IPS-NIHi7 (cell line): ENCODE measurements at regions not wholly inside any gene's neighbourhood (a gene's known extent, or its start where the extent isn't known, plus 50 kb on each side); places are given as distances from the start of the nearest gene placed in this dataset.
A peak's percentile ranks its signal among the peaks of the same experiment; 100 is the strongest.

Source experiments
- DNase-seq: peaks from one replicate; pipeline ENCODE4 v3.0.0; 2012; ENCODE audit warnings: mixed read lengths; ENCODE audit errors: extremely low spot score

DNA sequence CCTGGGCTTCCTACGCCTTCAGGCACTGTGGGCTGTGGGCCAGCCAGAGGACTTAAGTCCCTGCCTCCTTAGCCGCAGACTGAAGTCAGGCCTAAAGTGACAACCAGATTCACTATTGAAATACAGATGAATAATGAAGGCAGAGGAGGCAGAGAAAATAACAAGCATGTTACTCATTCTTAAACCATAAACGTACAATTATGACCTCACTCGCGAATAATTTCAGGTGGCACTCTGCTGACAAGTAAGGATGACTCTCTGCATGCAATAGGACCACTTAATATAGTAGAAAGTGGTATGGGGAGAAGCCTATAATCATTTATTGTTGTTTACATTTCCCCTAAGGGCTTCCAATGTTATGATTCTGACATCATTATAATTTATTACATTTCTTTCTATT, 409.2 kb upstream of the FGF13 start:
- no peak for DNase-seq

DNA sequence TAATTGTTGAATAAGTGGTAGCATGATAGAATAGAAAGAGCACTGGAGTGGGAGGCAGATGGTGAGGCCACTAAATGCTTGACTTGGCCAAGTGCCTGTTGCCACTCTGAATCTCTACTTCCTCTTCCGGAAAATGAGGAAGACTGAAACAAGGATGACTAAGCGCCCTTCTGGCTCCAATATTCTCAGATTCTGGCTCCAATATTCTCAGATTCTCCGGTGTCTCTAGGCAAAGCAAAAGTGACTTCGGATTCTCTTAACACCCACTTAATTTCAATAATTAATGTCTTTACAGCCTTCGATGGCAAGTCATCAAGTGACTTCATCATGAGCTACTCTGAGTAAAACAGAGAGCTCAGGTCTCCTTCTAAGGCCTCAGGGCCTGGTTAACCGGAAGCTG, 402.2 kb upstream of the FGF13 start:
- DNase-seq: no peak

DNA sequence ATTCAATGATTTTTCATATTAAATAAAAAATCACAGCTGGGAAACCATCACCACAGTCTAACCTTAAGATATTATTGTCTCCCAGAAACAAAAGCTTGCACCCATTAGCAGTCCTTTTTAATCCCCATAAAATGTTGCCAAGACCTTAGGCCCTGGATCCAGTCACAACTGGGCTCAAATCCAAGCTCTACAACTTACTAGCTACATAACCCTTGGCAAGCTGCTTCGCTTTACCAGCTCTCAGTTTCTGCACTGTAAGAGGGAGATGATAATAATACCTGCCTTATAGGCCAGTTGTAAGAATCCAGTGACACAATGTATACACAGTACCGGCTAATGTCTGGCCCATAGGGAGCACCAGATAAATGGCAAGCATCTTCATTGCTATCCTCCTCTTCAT, 400.9 kb upstream of the FGF13 start:
- no peak for DNase-seq

DNA sequence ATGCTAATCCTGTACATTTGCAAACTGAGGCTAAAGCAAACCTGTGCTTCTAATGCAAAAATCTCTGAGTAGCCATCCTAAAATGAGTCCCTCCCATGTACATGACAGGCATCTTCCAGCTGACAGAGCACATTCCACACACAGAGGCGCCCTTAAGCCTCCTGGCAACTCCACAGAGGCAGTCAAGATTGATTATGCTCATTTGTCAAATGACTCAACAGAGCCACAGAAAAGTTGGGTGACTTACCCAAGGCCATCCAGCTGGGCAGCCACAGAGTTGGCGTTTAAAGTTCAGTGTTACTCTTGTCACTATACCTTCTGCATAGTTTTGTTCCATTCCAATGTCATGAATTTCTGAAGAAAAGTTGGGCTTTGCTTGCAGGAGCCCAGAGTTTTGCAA, 394.6 kb upstream of the FGF13 start:
- DNase-seq: no peak

DNA sequence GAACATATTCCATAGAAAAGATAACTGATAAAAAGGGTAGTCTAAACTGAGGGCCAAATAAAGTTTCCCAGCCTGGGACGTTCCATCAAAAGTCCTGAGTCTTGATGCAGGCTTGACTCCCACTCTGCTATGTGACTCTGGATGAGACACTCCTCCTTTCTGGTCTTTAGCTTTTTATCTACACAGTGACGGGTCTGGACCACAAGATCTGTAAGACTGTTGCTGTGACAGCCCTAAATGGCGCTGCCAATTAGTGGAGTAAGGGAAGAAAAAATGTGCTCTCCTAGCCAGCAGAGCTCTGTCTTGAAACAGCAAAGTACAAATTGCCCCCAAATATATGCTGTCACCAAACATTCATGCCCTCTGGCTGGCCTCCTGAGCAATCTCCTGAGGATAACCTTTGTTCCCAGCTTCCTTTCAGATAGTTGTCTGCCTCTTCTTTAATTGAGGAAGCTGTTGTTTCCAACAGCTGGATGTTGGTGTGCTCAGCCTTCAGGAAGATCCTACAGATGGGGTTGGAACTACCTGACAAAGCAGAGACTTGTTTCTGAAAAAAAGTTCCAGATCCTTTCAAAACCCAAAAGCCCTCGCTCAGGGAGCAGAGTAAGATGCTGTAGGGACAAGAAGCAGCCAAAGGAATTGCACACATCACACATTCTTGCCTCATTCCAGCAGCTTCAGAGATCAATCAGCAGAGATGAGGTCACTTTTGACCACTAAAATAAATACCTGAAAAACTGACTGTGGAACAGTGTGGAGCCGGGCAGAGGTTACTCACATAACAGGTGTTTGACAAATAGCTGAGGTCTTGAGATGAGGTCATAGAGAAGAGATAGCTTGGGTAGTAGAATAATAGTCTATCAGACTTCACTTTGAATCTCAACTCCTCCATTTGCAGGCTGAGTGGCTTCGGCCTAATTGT, 383.4 kb upstream of the FGF13 start:
- no peak for DNase-seq

DNA sequence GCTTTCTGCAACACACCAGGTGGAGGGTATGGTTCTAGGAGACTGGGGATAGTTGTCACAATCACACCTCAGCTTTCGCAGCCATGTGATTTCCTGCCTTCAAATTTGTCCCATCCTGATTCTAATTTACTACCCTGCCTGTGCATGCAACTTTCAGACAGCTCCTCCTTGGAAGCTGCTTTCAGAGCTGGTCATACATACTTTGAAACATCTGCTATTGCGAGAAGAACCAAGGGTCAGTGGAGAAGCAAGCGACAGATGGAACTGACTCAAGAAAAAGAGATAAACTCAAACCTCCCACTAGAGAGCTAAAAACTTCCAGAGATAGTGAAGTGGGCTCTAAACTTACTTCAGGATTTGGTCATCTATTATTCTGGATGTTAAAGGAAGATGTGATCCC, 381.7 kb upstream of the FGF13 start:
- no peak for DNase-seq

DNA sequence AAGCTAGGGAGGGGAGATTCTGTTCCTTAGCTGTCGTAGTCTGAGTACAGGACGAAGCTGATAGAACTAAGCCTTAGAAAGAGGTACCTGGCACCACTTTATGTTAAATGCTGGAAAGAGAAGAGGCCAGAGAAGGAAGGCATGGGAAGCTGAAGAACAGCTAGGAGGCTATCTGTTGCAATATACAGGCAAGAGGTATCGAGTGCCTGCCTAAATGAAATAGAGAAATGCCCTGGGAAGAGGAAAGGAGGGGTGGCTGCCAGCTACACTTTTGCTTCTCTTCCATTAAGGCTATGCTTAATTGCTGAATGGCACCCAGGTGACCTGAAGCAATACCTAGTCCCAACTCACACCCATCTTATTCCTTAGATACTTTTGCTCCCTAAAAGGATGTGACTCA, 380.4 kb upstream of the FGF13 start:
- no peak for DNase-seq

DNA sequence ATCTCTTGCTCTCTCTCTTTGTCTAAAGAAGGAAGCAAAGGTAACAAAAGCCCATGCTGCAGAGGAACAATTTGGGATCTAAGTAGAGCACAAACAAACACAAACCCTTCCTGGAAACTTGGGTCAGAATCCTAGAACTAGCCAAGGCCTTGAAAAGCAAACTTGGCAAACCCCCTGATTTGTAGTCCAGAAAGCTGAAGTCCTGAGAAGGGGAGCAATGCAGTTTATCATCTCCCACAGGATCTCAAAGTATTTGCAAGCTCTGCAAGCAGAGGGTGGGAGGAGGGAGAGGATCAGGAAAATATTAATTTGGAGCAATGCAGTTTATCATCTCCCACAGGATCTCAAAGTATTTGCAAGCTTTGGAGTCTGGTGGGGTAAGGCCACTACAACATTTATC, 379.5 kb upstream of the FGF13 start:
- DNase-seq: no peak

DNA sequence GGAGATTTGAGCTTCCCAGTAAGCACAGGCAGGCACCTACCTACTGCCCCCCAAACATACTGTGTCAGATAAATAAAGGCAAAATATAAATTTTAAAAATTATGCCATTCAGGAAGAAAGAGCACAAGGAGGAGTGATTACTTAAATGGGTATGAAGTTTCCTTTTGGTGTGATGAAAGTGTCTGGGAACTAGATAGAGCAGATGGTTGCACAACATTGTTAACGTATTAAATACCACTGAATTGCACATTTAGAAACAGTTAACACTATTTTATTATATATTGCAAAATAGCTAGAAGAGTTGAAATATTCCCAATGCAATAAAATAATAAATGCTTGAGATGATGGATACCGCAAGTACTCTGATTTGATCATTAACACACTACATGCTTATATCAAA, 374.7 kb upstream of the FGF13 start:
- no peak for DNase-seq

DNA sequence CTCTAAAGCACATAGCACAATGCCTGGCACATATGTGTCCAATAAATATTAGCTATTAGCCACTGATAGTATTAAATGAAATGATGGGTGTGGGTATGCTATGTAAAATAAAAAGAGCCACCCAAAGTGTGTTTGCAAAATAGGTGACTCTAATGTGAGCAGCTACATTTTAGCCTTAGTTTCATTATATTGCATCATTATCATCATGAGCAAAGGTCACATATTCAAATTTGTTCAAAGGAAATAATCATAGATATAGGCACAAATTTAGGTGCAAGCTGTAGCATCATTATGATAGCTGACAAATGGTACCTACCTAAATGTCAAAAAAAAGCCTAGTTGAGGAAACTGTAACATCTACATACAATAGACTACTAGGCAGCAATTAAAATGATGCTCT, 373.9 kb upstream of the FGF13 start:
- DNase-seq: no peak

DNA sequence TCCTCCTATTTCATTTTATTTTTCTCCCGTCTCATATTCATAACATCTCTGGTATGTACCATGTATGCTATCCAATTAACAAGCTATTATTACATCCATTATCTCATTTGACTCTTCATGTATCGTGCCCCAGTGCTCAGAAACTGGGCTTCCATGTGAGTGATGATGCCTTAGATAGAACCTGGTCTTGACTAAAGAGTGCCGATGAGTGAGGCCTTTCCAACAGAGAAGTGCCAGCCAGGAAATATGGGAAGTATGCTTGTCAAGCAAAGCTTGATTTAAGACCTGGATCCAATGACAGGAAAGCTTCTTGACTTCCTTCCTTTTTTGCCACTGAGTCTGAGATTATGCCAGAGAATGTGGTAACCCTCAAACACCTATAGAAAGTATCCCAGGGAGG, 371.7 kb upstream of the FGF13 start:
- DNase-seq: no peak

DNA sequence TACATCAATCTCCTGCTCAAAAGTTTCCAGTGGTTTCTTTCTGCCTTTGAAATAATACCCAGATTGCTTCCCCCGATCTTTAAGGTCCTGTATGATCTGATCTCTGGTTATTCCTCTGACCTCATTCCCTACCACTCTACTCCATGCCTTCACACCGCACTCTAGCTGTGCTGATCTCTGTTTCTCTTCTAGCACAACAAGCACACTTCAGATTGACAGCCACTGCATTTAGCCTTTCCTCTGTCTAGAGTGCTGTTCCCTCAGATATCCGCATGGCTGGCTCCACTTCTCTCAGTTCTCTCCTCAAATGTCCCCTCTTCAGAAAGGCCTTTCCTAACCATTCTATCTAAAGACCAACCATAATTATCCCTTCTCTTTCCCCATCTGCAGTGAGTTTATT, 370.4 kb upstream of the FGF13 start:
- no peak for DNase-seq

DNA sequence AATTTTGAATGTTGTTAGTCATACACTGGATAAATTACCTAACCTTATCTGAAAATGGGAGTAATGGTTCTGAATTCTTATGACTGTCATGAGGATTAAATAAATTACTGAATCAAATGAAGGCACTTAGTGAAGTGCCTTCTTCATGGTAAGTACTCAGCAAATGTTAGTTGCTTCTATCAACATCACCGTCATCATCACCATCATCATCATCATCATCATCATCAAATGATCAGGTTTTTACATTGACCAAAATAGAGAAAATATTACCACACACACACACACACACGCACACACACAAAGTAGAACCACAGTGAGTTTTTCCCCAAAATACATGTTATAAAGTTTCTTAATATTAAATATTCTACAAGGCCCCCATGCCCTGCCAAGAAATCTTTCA, 368.3 kb upstream of the FGF13 start:
- no peak for DNase-seq

DNA sequence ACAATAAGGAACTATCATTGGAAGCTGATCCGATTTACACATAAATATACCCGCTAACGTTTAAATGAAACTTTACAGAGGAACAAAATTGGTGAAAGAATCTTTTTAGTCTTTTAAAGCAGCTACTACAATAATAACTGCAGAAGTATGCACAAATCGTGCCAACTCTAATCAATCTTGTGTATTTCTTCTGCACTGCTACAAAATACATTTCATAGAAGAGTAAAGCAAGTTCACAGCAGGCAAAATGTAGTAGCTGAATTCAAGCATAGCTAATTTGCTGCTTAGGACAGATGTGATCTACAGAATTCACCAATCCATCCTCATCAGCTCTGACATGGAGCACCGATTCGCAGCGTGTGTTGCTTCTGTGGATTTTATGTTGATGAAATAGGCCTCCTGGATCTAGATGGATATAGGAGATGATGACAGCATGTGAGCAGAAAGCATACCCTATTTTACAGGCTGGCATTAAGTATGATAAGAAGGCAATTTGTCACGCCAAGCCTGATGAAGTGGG, 367.3 kb upstream of the FGF13 start:
- DNase-seq: no peak

DNA sequence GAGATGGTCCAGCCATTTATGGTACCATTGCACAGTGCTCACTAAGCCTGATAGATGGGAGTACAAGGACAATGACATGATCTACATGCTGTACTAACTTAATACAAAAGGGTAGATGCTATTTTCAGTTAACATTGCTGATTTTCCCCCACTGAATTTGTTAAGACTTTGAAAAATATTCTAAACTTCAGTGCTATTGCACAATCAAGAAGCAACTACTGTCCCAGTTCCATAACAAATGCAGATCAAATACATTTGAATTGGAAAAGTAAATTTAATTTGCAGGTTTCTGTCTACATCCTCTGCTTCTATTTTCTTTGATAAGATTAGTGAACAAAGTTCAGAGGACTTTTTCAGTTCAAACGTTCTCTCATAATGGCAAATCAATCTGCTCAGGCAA, 366.8 kb upstream of the FGF13 start:
- no peak for DNase-seq

DNA sequence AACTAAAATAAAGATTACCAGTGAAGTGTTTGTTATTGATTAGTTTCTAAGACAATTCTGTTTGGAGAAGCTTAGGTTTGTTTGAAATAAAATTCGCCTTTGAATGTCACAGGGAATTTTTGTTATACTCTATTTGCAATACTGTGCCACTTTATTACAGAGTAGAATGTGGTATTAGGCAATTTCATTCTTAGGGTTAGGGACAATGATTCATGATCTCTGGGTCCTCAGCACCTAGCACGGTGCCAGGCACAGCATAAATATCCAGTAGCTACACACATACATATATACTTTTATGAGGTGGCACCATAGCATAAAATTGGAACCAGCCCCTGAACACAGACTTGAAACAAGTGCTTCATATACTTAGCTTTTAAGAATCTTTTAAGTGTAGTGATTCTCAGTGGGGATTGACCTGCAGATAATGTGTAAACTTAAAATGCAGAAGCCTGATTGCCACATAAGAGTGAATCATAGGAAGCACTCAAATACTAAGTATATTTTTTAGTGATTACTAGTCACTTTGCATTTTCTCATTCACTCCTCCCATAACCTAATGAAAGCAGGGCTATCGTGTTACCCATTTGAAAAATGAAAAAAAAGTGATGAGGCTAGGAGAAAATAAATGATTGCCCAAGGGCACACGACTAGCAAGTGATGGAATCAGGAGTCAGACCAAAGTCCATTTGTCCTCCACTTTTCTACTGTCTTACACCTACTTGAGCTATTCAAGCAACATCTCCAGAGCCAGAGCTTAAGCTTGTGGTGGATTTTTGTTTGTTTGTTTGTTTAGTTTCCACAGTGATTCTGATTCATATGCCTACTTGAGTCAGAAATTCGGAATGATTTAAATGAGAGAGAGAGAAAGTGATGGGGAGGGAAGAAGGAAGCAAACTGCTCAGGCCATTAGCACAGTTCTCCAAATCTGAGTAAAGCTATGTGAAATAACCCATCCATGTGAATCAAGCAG, 366.0 kb upstream of the FGF13 start:
- no peak for DNase-seq

DNA sequence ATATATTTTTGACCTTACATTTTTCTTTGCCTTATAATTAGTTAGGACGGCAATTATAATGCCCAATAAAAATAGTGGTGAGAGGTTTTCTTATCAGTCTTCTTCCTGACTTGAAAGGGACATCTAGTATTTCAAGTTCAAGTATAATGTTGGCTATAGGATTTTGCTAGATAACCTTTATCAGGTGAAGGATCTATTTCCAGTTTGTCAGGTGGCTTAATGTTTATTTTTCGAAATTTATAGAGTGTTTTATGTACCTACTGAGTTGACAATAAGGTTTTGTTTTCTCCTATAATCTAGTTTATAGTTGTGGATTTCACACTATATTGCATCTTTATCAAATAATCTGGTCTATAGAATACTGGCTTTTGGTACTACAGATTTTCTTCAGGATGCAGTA, 351.8 kb upstream of the FGF13 start:
- no peak for DNase-seq

DNA sequence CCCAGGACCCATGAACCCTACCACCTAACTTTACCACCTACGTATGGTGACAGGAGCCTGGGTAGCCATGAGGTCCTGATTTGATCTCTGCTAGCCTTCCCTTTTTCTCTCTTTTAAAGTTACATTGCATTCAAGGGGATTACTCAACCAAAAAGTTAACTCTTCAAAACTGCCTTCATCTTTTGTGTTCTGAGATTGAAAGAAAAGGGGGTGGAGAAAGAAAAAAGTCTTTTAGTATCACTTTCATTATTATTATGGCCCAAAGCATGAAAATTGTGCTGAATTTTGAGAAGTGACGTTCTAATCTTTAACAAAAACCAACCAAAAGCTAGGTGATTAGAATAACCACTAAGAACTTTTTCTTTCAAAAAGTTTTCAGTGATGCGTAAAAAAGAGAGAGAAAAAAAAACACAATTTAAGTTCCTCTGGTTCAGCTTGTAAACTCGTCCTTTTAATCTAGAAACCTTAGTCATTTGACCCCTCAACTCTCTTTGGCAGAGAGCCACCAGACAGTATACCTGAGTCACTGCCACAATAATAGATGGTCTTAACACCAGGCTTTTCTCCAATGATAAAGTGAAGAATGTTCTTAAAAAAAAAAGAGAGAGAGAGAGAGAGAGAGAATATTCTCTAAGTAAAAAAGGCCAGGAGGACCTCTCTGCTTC, 347.4 kb upstream of the FGF13 start:
- DNase-seq: no peak

DNA sequence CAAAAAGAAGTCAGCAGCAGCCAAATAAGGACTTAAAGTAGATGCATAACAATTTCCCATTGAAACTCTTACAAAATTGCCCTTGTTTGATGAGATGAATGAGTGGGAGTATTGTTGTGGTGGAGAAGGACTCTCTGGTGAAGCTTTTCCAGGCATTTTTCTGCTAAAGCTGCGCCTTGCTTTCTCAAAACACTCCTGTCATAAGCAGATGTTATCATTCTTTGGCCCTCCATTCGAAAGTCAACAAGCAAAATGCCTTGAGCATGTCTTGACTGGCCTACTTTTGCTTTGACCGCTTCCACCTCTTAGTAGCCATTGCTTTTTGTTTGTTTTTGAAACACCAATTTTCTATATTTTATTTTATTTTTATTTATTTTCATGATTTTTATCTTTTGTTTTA, 340.9 kb upstream of the FGF13 start:
- DNase-seq: no peak

DNA sequence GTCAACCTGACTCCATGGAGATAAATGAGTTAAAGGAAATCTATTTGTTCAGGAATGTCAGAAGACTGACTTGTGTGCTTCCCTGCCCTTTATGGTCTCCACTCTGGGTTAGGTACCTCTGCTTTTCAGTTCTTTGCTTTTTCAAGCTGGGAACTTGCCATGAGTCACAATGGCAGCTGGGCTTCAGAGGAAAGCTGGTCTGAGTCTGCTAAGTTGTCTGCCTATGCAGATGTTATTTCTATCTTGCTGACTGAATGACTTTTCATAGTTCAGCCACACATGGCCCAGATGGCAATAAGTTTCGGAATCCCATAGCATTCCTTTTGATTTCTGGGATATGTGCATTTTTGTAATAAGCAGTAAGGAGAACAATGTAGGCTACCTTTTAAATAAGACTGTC, 337.9 kb upstream of the FGF13 start:
- DNase-seq: peak; percentile 9

DNA sequence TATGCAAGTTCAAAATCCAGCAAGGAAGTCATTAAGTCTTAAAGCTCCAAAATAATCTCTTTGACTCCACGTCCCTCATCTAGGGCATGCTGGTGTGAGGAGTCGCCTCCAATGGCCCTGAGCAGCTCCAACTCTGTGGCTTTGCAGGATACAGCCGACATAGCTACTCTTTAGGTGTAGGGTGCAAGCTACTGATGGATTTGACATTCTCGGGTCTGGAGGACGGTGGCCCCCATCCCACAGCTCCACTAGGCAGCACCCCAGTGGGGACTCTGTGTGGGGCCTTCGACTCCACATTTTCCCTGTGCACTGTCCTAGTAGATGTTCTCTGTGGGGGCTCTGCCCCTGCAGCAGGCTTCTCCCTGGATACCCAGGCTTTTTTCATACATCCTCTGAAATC, 333.2 kb upstream of the FGF13 start:
- no peak for DNase-seq

DNA sequence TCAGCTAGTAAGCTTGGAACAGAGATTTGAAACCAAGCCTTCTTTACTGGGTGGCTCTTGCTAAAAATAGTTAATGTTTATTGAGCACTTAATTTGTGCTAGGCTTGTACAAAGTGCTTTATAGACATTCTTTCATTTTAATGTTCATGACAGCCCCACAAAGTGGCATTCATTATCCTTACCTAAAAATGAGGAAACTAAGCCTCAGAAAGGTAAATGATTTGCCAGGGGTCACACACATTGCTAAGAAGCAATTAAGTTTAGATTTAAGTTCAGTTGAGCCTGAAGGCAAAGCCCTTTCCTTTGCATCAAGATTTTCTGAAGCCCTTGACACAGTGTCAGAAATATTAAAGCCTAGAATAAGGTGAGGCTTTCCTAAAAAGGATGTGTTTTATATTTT, 327.5 kb upstream of the FGF13 start:
- DNase-seq: no peak
